SW 1271 (cell line): ENCODE measurements at regions not wholly inside any gene's neighbourhood (a gene's known extent, or its start where the extent isn't known, plus 50 kb on each side); places are given as distances from the start of the nearest gene placed in this dataset.
"Not testable (repeated sequence)": the region's sequence is repeated elsewhere in the genome, so short reads cannot be mapped to it uniquely, and the experiment has no call there.

Experiments used
- DNase-seq, 2 experiments: peaks; one replicate each; lab custom pipeline; 2025; lab: John Stamatoyannopoulos, UW

- DNase-seq, result no peak
Measured at GRCh38 chr12:70008944-70009343, 183.9 kb downstream of the MYRFL start.

DNA sequence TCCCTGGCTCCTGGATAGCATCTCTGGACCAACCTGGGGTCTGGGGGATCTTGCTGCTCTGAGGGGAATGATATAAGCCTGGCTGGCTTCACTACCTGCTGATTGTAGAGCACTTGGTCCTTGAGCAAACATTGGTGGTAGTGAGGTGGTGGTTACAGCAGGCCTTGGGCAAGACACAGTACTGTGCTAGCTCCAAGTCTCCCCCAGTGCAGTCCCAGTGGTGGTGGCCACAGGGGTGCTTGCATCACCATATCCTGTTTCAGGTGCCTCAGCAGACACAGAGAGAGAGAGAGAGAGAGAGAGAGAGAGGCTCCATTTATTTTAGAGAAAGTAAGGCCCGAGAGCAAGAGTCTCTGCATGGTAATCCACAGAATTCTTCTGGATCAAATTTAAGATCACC, 186.3 kb downstream of the MYRFL start:
- no peak for DNase-seq

GRCh38 chr12:70013016-70013415, 188.0 kb downstream of the MYRFL start:
- not testable (repeated sequence) for DNase-seq

GRCh38 chr12:70028515-70028914, 203.5 kb downstream of the MYRFL start:
- no peak for DNase-seq

GRCh38 chr12:70028918-70029317, 203.9 kb downstream of the MYRFL start:
- no peak for DNase-seq

DNA sequence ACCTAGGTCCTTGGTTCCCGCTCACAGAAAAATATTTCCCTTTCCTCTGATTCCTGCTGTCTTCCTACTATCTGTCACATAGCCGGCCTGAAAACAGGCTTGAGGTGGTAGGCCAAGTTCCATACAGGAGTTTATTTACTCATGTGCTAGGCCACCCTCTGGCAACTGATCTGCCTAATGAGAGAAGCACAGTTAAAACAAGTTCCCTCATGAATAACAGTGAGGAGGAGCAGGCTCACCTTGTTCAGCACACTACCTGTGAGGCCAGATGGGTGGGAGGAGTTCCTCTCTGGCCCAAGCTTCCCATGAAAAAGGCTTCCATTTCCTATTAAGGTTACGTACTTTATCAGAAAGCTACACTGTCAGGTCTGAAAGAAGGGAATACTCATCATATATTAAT, 206.0 kb downstream of the MYRFL start:
- DNase-seq, result no peak

DNA sequence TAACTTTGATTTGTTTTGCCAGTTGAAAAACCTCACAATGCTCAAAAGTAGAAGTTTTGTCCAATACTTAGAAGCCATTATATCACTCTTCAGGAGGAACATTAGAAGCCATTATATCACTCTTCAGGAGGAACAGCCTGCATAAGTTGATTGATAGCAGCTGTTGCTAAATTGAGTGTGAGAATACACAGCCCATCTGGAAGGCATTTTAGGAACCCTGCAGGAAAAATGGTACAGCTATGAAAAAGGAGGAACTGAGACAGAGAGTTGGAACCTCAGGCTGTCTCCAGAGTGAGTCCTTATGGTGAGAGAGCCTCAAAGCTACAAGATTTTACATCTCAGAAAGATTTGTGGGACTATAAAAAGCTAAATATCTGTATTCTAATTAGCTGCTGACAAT, 207.0 kb downstream of the MYRFL start:
- no peak for DNase-seq

GRCh38 chr12:70033310-70033709, 208.3 kb downstream of the MYRFL start:
- DNase-seq, result no peak

GRCh38 chr12:70040141-70040540, 203.1 kb upstream of the CNOT2 start:
- DNase-seq, result no peak

GRCh38 chr12:70042675-70043074, 200.6 kb upstream of the CNOT2 start:
- no peak for DNase-seq

DNA sequence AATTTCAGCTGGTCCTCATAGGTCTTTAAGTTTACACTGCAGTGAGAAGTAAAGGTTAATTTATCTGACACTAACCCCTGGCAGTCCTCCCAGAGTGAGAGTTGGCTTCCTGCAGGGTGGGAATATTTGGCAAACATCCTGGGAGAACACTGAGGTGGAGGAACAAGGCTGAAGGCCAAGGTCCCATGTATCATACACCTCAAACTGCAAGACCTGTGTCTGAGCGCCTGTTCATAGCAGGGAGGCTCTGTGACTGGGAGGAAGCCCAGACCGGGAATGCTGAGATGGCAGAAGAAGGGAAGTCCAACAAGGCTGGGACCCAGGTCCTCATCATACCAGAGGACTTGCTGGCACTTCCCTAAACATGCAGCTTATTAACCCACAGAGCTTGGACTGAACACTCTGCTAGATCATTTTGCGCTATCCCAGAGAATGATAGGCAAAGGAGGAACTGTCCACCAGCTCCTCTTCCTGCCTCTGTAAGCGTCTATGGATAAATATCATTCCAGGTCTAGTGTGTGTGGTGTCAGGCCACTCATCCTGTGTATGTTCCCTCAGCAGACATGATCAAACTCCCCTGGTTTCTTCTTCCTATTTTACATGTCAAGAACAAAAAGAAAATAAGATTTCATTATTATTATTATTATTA, 199.6 kb upstream of the CNOT2 start:
- DNase-seq, result no peak

GRCh38 chr12:70044167-70044566, 199.1 kb upstream of the CNOT2 start:
- no peak for DNase-seq

DNA sequence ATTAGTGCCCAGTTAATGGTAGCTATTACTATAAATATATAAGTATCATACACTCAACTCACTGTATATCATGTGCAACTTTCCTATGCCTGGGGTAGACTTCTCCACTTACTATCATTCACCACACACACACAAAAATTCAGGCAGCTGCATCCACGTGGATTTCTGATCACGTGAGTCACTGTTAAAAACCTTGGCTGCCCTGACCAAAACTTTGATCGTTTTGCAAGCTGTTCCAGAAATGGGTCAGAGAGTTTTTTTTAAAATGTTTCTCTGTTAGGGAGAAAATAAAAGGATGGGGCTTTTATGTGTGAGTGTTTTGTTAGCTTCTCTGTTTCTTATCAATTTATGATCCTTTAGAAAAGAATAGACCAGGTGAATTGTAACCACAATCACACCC, 198.2 kb upstream of the CNOT2 start:
- DNase-seq, result no peak

DNA sequence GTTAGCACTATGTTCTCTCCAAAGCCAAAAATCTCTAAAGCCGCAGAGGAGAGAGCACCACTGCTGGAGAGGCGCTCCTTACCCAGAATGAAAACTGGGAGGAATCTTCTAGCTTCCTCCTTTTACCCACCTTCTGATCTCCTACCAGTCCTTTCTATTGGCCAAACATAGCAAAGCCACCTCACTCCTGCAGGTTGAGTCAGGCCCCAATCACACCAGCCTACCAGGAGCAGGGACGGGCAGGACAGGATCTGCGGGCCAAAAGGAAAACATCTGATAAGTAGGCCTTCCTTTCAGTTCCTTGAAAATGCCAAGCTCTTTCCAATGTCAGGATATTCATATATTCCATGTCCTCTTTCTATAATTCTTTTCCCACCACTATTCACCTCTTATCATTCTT, 197.7 kb upstream of the CNOT2 start:
- DNase-seq, result no peak

GRCh38 chr12:70048521-70049250, 194.5 kb upstream of the CNOT2 start:
- no peak for DNase-seq

DNA sequence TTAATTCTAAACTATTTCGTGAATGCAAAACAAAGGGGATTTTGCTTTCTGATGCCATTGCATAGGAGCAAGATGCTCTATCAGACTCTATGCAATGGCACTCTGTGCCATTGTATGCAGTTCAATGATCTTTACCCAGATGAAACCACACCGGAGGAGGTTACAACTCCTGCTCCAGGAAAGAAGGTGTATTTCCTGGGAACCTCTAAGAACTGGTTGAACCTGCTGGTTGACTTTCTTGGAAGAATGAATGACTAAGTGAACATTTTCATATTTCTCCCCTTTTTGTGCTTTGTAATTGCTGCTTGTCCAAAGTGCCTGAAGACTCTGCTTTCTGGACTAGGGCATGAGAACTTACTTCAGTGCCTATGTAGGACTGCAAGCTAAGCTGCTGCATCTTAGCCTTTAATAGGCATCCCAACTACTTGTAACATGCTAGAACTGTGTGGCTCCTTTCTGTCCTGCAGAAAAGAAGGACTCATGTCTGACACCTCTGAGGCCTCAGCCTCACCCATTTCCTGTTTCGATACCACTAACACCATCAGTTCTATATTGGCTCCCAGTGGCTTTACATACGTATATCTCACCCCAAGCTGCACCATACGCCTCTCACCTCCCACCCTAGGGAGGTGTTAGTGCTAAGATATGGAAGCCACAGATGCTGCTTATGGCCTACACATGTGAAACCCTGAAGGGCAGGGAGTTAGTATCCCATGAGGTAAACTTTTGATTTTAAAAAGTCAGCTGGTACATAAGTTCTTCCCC, 193.5 kb upstream of the CNOT2 start:
- no peak for DNase-seq

GRCh38 chr12:70052476-70052875, 190.8 kb upstream of the CNOT2 start:
- DNase-seq, result no peak

GRCh38 chr12:70052931-70053497, 190.2 kb upstream of the CNOT2 start:
- peak in 1 of 2 experiments; percentile 46 for DNase-seq

GRCh38 chr12:70059373-70059772, 183.9 kb upstream of the CNOT2 start:
- DNase-seq, result no peak

DNA sequence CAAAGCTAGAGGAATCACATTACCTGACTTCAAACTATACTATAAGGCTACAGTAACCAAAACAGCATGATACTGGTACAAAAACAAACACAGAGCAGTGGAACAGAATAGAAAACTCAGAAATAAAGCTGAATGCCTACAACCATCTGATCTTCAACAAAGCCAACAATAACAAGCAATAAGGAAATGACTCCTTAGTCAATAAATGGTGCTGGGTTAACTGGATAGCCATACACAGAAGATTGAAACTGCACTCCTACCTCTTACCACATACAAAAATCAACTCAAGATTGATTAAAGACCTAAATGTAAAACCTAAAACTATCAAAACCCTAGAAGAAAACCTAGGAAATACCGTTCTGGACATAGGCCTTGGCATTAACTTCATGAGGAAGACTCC, 182.6 kb upstream of the CNOT2 start:
- DNase-seq, result no peak

- no peak for DNase-seq
Measured at GRCh38 chr12:70068743-70069142, 174.5 kb upstream of the CNOT2 start.

DNA sequence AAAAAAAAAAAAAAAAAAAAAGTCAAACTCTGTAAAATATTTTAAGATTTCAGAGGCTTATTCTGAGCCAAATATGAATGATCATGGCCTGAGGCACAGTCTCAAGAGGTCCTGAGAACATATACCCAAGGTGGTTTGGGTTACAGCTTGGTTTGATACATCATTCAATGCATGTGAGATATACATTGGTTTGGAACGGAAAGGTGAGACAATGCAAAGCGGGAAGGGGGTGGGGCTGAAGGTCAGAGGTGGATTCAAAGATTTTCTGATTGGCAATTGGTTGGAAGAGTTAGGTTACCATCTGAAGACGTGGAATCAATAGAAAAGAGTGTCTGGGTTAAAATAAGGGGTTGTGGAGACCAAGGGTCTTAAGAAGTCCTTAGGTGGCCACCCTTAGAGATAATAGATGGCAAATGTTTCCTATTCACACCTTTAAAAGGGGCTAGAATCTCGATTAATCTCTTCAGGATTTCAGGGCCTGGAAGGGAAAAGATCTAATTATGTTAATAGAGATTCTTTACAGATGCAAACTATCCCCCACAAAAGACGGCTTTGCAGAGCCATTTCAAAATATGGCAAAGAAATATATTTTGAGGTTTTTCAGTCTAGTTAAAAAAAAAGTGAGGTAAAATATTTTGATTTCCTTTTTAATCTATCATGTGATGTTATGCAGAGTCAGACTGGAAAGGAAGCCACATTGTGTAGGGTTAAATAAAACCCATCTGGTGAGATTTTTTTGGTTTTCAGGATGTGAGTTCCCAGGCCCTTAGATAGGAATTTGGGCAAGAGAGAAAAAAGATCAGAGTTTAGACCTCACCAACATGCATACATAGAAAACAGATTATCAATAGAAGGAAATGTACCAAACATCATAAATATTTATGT, 173.8 kb upstream of the CNOT2 start:
- no peak for DNase-seq
